IPS-NIHi11 (cell line): ENCODE measurements at regions not wholly inside any gene's neighbourhood (a gene's known extent, or its start where the extent isn't known, plus 50 kb on each side); places are given as distances from the start of the nearest gene placed in this dataset.
A peak's percentile ranks its signal among the peaks of the same experiment; 100 is the strongest.

Experiments used
- DNase-seq: peaks from one replicate; pipeline ENCODE4 v3.0.0; 2012; ENCODE audit warnings: mixed read lengths, low spot score

DNA sequence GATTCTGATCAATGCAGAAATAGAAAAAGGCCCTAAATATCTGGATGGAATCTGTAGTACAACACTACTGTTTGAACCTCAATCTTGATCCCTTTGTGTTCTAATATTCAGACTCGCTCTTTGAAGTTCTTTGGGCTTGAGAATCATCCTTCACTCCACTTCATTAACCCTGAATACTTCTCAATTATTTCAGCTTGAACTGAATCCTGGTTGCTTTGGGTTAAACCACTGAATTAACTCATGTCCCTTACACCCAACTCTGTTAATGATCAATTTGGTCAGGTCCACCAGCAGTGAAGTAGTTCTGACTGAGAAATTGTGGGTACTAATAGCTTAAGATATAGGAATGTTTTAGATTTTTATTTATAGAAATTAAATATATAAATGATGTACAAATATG is 1707.2 kb upstream of the ACO1 start:
- DNase-seq: no peak

DNA sequence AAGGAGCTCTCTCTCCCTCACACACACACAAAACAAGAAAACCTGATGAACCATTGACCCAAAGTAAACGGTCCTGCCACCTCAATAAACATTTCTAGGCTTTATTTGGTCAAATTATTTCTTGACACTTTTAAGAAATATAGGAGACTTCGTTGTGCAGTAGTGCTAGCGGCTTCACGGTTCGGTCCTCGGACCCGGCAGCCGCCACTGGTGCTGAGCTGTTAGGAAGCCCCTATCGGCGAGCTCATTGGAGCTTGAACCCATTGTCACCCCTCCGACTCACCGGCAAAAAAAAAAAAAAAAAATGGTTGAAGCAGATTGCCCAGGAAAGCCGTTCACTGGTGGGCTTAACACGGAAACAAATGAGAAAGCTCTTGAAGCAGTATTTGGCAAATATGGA is 1695.6 kb upstream of the ACO1 start:
- no peak for DNase-seq

DNA sequence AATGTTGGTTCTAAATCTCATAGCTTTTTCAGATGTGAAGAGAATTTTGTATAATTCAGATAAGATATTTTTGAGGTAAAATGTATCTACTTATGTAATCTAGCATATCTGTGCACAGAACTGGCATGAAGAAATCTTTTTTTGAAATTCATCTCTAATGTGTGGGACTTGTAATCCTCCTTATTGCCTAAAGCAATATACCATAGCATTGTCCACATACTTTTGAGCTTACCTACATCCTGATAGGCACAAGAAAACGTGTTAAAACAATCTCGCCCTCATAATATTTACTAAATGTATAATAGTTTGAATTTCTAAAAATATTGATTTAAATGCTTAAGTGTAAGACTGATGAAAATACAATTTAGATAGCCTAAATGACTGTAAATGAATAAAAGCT is 1686.5 kb upstream of the ACO1 start:
- no peak for DNase-seq

DNA sequence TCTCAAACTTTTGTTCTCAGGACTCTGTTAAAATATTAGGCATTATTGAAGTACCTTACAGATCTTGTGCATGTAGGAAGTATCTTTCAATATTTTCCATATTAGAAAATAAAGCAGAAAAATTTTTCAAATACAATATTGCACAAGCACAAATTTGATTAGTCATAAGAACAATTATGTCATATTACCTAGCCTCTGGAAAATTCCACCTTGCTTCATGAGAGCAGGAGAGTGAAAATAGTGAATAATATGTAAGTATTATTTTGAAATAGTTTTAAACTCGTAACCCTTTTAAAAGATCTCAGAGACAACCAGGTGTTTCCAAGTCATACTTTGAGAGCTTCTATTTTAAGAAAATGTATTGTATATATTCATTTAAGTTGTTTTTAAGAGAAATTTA is 1672.9 kb upstream of the ACO1 start:
- DNase-seq: no peak

DNA sequence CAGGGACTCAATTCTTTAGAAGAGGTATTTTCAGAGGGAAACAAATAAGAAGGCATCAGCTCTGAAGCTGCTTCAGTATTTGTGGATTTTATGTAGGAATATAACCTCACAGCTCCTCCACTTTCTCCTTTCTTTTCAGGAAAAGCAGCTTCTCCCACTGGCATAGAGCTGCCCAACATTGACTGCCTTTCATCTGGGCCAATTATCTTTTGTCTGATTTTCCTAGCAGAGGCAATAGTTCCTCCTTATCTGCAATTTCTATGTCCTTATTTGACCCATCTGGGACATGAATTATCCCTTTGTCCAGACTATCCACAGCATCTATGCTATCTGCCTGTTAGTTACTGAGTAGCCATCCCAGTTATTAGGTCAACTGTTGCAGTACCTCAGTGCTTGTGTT is 1671.2 kb upstream of the ACO1 start:
- DNase-seq: no peak

GRCh38 chr9:30714389-30714788 is 1670.1 kb upstream of the ACO1 start:
- no peak for DNase-seq

DNA sequence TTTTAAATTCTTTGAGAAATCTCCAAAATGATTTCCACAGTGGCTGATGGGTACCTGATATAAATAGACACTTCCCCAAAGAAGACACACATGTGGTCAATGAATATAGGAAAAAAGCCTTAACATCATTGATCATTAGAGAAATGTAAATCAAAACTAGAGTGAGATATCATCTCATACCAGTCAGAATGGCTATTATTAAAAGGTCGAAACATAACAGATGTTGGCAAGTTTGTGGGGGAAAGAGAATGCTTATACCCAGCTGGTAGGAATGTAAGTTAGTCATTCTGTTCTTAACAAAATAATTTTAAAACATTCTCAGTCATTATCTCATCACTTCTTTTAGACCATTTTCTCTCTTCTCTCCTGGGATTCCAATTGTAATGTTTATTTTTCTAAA is 1666.0 kb upstream of the ACO1 start:
- DNase-seq: no peak

DNA sequence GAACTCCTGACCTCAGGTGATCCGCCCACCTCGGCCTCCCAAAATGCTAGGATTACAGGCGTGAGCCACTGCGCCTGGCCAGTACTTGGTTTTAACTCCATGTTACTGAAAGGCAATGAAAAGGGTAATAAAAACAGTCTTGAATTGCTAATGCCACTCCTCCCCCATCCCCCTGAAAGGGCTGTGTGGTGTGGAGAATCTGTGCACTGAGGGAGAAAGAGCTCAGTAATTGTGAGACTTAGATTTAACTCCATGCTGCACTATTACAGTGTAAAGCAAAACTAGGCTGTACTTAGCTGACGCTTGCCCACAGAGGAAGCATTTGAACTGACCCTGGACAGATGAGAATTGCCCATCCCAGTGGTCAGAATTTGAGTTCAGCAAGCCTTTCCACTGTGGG is 1662.4 kb upstream of the ACO1 start:
- no peak for DNase-seq

DNA sequence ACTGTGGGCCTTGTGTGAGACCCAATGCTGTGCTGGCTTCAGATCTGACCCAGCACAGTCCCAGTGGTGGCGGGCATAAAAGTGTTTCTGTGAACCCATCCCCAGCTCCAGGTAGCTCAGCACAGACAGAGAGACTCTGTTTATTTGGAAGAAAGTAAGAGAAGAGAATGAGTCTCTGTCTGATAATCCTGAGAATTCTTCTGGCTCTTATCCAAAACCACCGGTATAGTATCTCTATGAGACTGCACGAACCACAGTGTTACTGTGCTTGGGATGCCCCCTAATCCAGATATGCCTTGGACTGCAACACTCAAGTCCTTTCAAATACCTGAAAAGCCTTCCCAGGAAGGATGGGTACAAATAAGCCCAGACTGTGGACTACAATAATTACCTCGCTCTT is 1660.8 kb upstream of the ACO1 start:
- no peak for DNase-seq

DNA sequence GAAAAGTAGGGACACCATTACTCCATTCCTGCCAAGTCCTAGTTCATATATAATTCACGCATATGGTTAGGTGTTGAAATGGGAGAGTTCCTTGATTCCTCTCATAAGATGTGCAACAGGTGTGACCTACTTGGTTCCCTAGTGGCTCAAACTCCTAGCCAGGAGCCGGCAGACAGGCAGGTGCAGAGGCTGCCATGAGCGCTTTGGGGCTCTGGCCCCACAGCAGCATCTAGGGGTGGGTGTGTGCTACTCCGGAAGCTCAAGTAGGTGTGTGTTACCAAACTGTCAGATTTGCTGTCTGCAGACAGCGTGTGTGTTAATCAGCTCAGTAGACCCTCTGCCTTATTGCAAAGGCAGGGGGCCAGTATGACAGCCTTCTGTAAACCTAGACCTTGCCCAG is 1652.4 kb upstream of the ACO1 start:
- no peak for DNase-seq

DNA sequence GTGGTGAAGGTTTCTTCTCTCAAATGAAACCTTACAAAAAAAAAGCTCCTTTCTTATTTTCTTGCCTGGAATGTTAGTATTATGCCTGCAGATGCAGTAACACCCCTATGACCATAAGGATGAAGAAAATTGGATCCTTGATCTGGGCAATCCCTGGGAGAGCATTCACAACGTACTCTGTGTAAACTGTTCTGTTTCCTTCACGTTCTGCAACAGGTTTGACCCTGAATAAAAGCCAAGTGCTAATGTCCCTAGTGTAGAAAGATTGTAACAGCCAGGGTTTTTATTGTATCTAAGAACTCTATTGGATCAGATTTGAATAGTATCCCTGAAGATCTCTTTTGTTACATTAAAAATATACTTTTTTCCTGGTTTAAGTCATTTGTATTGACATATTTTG is 1639.6 kb upstream of the ACO1 start:
- DNase-seq: no peak

DNA sequence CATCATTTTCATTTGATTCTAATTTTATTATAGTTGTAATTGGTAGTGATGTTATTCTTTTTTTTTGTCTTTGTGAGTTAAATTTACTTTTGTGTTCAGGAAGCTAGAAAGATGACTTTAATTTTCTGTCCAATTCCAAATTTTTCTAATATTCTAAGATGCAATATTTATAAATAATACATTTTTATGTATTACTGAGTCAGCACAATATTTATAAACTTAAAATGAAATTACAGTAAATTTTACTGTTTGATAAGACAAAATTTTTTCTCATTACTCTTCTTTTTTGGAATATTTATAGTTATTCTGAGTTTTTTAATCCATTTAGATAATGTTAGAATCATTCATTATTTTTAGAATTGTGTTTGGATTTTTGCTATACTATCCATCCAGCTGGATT is 1637.9 kb upstream of the ACO1 start:
- no peak for DNase-seq

DNA sequence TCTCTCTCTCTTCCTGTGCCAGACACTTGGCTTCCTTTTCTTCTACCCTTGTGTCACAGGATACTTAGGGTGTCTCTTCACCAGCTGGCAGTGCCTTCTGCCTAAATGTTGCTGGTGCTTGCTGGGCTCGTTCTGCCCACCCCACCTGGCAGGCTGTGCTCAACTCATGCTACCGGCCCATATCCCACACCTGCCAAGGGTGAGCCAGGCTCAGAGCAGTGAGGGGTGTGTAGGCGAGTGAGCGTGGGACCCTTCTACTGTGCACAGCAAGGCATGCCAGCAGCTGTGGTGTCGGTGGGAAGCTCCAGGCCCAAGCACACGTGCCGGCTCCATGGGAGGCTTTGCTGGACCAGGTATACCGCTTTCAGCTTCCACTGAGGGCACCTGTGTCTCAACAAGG is 1626.7 kb upstream of the ACO1 start:
- DNase-seq: no peak

GRCh38 chr9:30758726-30759446 is 1625.6 kb upstream of the ACO1 start:
- DNase-seq: no peak

DNA sequence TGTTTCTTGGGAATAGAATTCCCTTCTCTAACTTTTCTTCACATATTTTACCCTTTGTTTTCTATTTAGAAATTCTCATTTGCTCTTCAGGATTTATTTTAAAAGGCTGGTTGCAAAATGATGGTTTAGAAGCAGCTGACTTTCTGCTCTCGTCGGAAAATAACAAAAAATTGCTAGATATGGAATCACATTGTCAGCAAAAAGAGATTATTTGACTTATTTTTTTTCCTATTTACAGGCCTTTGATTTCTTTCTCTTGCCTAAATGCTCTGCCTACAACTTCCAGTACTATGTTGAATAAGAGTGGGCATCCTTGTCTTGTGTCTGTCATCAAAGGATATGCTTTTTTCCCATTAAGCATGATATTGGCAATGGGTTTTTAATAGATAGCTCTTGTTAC is 1619.1 kb upstream of the ACO1 start:
- no peak for DNase-seq

- no peak for DNase-seq
Observed at GRCh38 chr9:30771163-30771708, 1613.2 kb upstream of the ACO1 start.

DNA sequence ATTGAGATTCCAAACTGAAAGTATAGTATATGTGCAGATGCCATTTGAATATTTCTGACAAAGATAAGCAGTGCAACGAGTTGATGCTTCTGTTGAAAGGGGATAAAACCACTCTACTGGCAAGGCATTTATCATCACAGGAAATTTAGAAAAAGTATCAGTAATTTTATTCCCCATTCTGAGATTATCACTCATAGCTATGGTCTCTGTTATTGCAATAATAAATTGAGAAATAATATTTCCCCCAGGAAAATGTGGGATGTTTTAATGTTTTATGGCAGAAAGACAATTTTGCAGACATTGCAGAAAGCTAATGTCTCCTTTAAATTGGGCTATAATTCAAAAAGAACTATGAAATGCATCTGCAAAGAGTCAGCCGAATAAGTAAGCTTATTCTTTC is 1612.7 kb upstream of the ACO1 start:
- DNase-seq: no peak

- DNase-seq: no peak
Observed at GRCh38 chr9:30773427-30773826, 1611.0 kb upstream of the ACO1 start.

DNA sequence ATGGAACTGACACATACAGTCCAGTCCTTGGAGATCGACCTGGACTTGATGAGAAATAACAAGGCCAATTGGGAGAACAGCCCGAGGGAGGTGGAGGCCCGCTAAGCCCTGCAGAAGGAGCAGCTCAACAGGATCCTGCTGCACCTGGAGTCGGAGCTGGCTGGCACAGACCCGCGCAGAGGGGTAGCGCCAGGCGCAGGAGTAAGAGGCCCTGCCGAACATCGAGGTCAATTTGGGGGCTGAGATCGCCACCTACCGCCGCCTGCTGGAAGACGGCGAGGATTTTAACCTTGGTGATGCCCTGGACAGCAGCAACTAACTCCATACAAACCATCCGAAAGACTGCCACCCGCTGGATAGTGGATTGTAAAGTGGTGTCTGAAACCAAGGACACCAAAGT is 1610.1 kb upstream of the ACO1 start:
- peak; percentile 29 for DNase-seq

- DNase-seq: no peak
Observed at GRCh38 chr9:30775236-30775635, 1609.2 kb upstream of the ACO1 start.

DNA sequence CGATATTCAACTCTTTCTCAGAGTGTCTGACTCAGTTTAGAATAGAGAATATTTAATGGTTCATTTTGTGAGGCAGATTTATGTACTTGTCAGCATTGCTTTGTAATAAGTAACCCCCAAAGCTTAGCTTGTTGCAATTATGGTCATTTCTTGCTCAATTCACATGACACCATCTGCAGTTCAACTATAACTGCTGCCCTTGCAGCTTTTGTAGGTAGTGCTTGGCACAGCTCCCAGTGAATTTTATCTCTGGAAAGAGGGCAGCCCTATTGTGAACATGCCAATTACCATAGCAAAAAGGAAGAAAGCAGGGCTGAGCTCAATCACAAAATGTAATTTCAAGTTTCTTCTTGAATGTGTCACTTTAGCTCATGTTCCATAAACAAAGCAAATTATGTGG is 1587.7 kb upstream of the ACO1 start:
- no peak for DNase-seq

- DNase-seq: no peak
Observed at GRCh38 chr9:30799527-30800101, 1584.8 kb upstream of the ACO1 start.

DNA sequence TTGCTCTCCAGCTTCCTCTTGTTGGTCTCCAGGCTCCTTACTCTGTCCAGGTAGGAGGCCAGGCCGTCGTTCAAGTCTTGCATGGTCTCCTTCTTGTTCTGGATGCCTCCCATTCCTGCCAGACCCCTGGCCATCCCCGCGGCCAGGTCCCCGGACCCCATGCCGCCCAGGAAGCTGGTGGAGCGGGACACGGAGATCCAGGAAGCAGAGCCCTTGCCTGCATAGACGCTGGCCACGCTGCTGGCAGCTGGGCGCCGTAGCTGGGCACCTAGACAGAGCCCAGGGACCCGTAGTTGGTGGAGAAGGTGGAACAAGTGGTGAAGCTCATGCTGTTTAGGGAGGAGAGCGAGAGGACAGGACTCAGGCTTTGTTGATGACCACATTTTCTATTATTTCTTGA is 1584.0 kb upstream of the ACO1 start:
- DNase-seq: no peak

- DNase-seq: no peak
Observed at GRCh38 chr9:30812821-30813220, 1571.6 kb upstream of the ACO1 start.
